Fibroblast of lung (primary cell): ENCODE measurements at regions not wholly inside any gene's neighbourhood (a gene's known extent, or its start where the extent isn't known, plus 50 kb on each side); places are given as distances from the start of the nearest gene placed in this dataset.

Experiments
- CTCF ChIP-seq, 2 donors: IDR thresholded peaks in 1 of 2; conservative IDR thresholded peaks in 1 of 2; 1 replicate in 1 of 2; 2 replicates in 1 of 2; pipeline ENCODE4 v1.5.1; 2011 to 2012; ENCODE audit warnings: low read length in 2 of 2, control low read depth in 1 of 2, inconsistent platforms in 1 of 2, low read depth in 1 of 2, mild to moderate bottlenecking in 1 of 2
- EZH2 ChIP-seq: IDR thresholded peaks from 2 replicates; pipeline ENCODE4 v1.5.1; 2012; ENCODE audit warnings: low read length, control low read depth, mild to moderate bottlenecking; ENCODE audit errors: missing control alignments

GRCh38 chr17:59462385-59462784 is 103.0 kb upstream of the DHX40 start:
- TF ChIP-seq CTCF (conservative IDR thresholded peaks at IDR 0.05 in 1 of 2, IDR thresholded peaks at IDR 0.05 in 1 of 2; ENCODE audit: low read depth in 1 of 2, low read length in 2 of 2) (no peak), EZH2 (no peak)
